Neutrophil (primary cell): ENCODE measurements at regions not wholly inside any gene's neighbourhood (a gene's known extent, or its start where the extent isn't known, plus 50 kb on each side); places are given as distances from the start of the nearest gene placed in this dataset.

ENCODE experiments used
- H3K27ac ChIP-seq: fragments of 200-600 bp; sonication (generic); 2 replicates; pipeline ENCODE4 v1.5.1; 2016; ENCODE audit warnings: mild to moderate bottlenecking, moderate library complexity
- H3K27me3 ChIP-seq: fragments of 200-600 bp; sonication (generic); 2 replicates; pipeline ENCODE4 v1.6.0; 2016; ENCODE audit warnings: mild to moderate bottlenecking
- H3K36me3 ChIP-seq: fragments of 200-600 bp; sonication (generic); 2 replicates; pipeline ENCODE4 v1.5.1; 2017
- H3K4me1 ChIP-seq, 2 experiments: fragments of 200-600 bp in 1 of 2; sonication (generic) in 1 of 2; 1 replicate in 1 of 2; 2 replicates in 1 of 2; pipeline versions ENCODE4 v1.5.1 to v1.6.1; 2013 to 2016; ENCODE audit warnings: low read depth in 1 of 2, low read length in 1 of 2, mild to moderate bottlenecking in 1 of 2, moderate library complexity in 1 of 2; ENCODE audit not compliant: control insufficient read depth in 1 of 2, insufficient read depth in 1 of 2
- H3K4me3 ChIP-seq, 2 experiments: fragments of 200-600 bp in 1 of 2; sonication (generic) in 1 of 2; 1 replicate in 1 of 2; 2 replicates in 1 of 2; pipeline ENCODE4 v1.5.1; 2013 to 2016; ENCODE audit warnings: low read depth in 1 of 2, low read length in 1 of 2, mild to moderate bottlenecking in 1 of 2, moderate library complexity in 1 of 2
- H3K9me3 ChIP-seq: fragments of 200-600 bp; sonication (generic); 2 replicates; pipeline ENCODE4 v1.5.1; 2016
- TF ChIP-seq, protein P1 (sequence below): fragments of 200-600 bp; sonication (generic); IDR thresholded peaks from 2 replicates; pipeline ENCODE4 v1.5.1; 2016; ENCODE audit warnings: antibody characterized with exemption

GRCh38 chr5:60369391-60369790, 330.6 kb downstream of the DEPDC1B start:
- TF ChIP-seq, protein P1, sequence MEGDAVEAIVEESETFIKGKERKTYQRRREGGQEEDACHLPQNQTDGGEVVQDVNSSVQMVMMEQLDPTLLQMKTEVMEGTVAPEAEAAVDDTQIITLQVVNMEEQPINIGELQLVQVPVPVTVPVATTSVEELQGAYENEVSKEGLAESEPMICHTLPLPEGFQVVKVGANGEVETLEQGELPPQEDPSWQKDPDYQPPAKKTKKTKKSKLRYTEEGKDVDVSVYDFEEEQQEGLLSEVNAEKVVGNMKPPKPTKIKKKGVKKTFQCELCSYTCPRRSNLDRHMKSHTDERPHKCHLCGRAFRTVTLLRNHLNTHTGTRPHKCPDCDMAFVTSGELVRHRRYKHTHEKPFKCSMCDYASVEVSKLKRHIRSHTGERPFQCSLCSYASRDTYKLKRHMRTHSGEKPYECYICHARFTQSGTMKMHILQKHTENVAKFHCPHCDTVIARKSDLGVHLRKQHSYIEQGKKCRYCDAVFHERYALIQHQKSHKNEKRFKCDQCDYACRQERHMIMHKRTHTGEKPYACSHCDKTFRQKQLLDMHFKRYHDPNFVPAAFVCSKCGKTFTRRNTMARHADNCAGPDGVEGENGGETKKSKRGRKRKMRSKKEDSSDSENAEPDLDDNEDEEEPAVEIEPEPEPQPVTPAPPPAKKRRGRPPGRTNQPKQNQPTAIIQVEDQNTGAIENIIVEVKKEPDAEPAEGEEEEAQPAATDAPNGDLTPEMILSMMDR, result no peak
- no peaks in the 10 kb centered on the region for H3K27me3 ChIP-seq
- no peaks in the 10 kb centered on the region for H3K36me3 ChIP-seq
- H3K27ac ChIP-seq, result no peak overlapping the region
- H3K9me3 ChIP-seq, result no peaks in the 10 kb centered on the region
- no peaks in the 10 kb centered on the region for H3K4me1 ChIP-seq
- H3K4me3 ChIP-seq, result no peak overlapping the region

DNA sequence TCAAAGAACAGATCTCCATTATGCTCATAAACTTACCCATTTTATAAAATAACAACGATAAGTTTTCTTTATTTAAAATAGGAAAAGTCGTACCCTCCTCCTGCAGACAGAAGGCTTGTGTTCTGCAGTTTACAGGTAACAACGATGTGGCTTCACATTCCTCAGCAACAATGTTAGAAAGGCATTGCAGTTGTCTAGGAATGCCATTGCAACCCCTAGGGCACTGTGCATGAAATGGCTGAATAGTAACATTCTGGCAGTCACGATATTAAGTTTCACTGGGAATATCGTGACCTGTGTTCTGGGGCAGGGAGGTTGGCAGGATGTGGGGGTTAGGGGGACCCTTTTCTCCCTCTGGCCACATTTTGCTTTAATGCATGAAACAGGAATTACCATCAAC, 331.9 kb downstream of the DEPDC1B start:
- Histone ChIP-seq H3K27me3 (no peaks in the 10 kb centered on the region), H3K27ac (no peak overlapping the region), H3K36me3 (no peaks in the 10 kb centered on the region), H3K4me1 (no peaks in the 10 kb centered on the region), H3K4me3 (no peak overlapping the region), H3K9me3 (no peaks in the 10 kb centered on the region)
- TF ChIP-seq, protein P1, result no peak

DNA sequence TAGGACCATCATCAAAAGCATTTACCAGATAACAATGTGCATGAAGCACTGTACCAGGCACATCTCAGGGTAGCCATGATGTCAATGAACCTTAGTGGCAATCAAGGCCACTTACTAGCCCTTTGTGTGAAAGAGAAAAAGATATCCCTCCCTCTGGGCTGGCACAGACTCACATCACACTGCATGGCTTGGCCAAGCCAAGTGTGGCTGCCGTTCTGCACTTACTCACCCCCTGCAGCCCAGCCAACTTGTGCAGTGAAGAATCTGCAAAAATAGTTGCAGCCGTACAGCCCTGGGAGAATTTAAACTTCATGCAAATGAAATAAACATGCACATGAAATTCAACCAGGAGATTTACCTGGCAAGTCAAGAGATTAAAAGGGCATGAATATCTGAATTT, 333.5 kb downstream of the DEPDC1B start:
- TF ChIP-seq, protein P1, result no peak
- no peaks in the 10 kb centered on the region for H3K4me1 ChIP-seq
- no peak overlapping the region for H3K4me3 ChIP-seq
- no peaks in the 10 kb centered on the region for H3K36me3 ChIP-seq
- no peaks in the 10 kb centered on the region for H3K9me3 ChIP-seq
- H3K27me3 ChIP-seq, result no peaks in the 10 kb centered on the region
- no peak overlapping the region for H3K27ac ChIP-seq

- no peak overlapping the region for H3K4me3 ChIP-seq
- no peaks in the 10 kb centered on the region for H3K36me3 ChIP-seq
- no peak overlapping the region for H3K27ac ChIP-seq
- no peaks in the 10 kb centered on the region for H3K9me3 ChIP-seq
- no peaks in the 10 kb centered on the region for H3K4me1 ChIP-seq
- H3K27me3 ChIP-seq, result no peaks in the 10 kb centered on the region
- TF ChIP-seq, protein P1, result no peak
These were observed 335.0 kb downstream of the DEPDC1B start for GRCh38 chr5:60365001-60365400.

- H3K4me1 ChIP-seq, result no peaks in the 10 kb centered on the region
- no peaks in the 10 kb centered on the region for H3K9me3 ChIP-seq
- H3K36me3 ChIP-seq, result no peaks in the 10 kb centered on the region
- TF ChIP-seq, protein P1, result no peak
- H3K27me3 ChIP-seq, result no peaks in the 10 kb centered on the region
- no peak overlapping the region for H3K4me3 ChIP-seq
- H3K27ac ChIP-seq, result no peak overlapping the region
These were observed 337.8 kb downstream of the DEPDC1B start for GRCh38 chr5:60362158-60362557.

DNA sequence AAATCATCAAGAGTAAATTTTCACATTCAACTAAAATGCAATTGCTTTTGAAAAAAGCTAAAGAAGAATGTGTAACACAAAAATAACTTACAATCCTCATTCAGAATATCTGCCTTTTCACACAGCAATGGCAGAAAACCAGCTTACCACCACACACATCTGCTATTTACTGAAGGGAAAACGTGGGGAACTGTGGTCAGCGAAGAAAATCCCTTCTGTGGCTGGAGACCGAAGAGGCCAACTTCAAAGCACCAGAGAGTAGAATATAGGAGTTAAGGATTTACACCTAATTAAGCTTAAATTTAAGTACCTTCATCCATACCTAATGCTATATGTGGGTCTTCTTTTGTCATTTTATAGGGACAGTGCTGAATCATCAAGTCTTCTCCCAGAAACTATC, 339.6 kb downstream of the DEPDC1B start:
- H3K27ac ChIP-seq, result no peak overlapping the region
- no peak overlapping the region for H3K4me3 ChIP-seq
- TF ChIP-seq, protein P1, result no peak
- no peaks in the 10 kb centered on the region for H3K36me3 ChIP-seq
- H3K27me3 ChIP-seq, result no peaks in the 10 kb centered on the region
- no peaks in the 10 kb centered on the region for H3K9me3 ChIP-seq
- H3K4me1 ChIP-seq, result no peaks in the 10 kb centered on the region
